Nephron (organoid): ENCODE measurements at regions not wholly inside any gene's neighbourhood (a gene's known extent, or its start where the extent isn't known, plus 50 kb on each side); places are given as distances from the start of the nearest gene placed in this dataset.

Source experiments
- H3K27ac Mint-ChIP-seq, 3 experiments: 2 replicates each; pipeline ENCODE4 v1.8.0; 2020; ENCODE audit warnings: mixed read lengths in 3 of 3, mild to moderate bottlenecking in 2 of 3, moderate library complexity in 1 of 3
- H3K27me3 Mint-ChIP-seq: 2 replicates; pipeline ENCODE4 v1.8.0; 2021; ENCODE audit warnings: low read depth, mild to moderate bottlenecking, moderate library complexity, mixed read lengths
- H3K36me3 Mint-ChIP-seq: 2 replicates; pipeline ENCODE4 v1.8.0; 2020; ENCODE audit warnings: low read depth, mixed read lengths
- H3K4me1 Mint-ChIP-seq: 2 replicates; pipeline ENCODE4 v1.8.0; 2020; ENCODE audit warnings: mixed read lengths
- H3K4me3 Mint-ChIP-seq, 3 experiments: 2 replicates each; pipeline ENCODE4 v1.8.0; 2020; ENCODE audit warnings: mild to moderate bottlenecking in 3 of 3, mixed read lengths in 3 of 3, moderate library complexity in 2 of 3
- H3K9me3 Mint-ChIP-seq: 2 replicates; pipeline ENCODE4 v1.8.0; 2020; ENCODE audit warnings: mixed read lengths
- TF ChIP-seq, protein P1 (sequence below), 3 experiments: fragments of 200-600 bp; sonication (generic); IDR thresholded peaks; one replicate each; pipeline ENCODE4 v1.5.0; 2021; ENCODE audit warnings: antibody characterized with exemption in 3 of 3; ENCODE audit not compliant: unreplicated experiment in 3 of 3

DNA sequence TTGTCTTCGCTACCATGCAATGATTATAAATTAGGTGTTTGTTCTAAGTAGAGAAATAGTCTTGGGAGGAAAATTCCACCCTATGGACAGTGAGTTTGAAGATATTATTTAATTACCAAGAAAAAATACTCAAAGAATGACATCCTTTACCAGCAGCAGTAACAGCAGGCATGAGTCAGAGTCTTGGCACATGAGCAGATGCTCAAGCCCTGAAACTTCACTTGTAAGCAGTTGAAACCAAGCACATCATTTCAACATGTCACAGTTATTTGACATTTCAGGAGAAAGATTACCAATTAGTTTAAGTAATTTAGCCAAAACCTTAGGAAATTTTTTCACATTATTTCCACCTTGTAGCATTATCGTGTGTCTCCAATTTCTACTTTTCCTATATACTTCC lies 99.2 kb downstream of the C12orf50 start:
- Mint-ChIP-seq H3K9me3 (peaks cover 5% of the 10 kb centered on the region), H3K4me1 (peaks cover 21% of the 10 kb centered on the region), H3K27ac (no peak overlapping the region), H3K36me3 (no peaks in the 10 kb centered on the region), H3K27me3 (no peaks in the 10 kb centered on the region), H3K4me3 (no peak overlapping the region)
- TF ChIP-seq, protein P1, sequence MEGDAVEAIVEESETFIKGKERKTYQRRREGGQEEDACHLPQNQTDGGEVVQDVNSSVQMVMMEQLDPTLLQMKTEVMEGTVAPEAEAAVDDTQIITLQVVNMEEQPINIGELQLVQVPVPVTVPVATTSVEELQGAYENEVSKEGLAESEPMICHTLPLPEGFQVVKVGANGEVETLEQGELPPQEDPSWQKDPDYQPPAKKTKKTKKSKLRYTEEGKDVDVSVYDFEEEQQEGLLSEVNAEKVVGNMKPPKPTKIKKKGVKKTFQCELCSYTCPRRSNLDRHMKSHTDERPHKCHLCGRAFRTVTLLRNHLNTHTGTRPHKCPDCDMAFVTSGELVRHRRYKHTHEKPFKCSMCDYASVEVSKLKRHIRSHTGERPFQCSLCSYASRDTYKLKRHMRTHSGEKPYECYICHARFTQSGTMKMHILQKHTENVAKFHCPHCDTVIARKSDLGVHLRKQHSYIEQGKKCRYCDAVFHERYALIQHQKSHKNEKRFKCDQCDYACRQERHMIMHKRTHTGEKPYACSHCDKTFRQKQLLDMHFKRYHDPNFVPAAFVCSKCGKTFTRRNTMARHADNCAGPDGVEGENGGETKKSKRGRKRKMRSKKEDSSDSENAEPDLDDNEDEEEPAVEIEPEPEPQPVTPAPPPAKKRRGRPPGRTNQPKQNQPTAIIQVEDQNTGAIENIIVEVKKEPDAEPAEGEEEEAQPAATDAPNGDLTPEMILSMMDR (IDR thresholded peaks at IDR 0.05; ENCODE audit: unreplicated experiment in 3 of 3), result no peak

DNA sequence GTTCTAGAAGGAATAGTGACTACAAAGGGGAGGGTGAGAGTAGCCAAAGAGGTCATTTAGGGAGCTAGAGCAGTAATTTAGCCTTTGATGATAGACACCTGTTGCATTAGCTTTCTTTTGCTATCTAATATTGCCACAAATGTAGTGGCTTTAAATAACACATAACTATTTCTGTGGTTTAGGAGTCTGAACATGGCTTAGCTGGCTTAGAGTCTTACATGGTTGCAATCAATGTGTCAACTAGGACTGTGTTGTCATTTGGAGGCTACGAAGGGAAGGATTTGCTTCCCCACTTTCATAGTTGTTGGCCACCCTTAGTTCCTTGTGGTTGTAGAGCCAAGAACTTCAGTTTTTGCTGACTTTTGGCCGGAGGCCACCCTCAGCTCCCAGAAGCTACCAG lies 99.9 kb downstream of the C12orf50 start:
- Mint-ChIP-seq H3K9me3 (no peaks in the 10 kb centered on the region), H3K4me1 (peaks cover 28% of the 10 kb centered on the region), H3K27ac (no peak overlapping the region), H3K4me3 (no peak overlapping the region), H3K36me3 (no peaks in the 10 kb centered on the region), H3K27me3 (no peaks in the 10 kb centered on the region)
- TF ChIP-seq, protein P1 (IDR thresholded peaks at IDR 0.05; ENCODE audit: unreplicated experiment in 3 of 3), result no peak

DNA sequence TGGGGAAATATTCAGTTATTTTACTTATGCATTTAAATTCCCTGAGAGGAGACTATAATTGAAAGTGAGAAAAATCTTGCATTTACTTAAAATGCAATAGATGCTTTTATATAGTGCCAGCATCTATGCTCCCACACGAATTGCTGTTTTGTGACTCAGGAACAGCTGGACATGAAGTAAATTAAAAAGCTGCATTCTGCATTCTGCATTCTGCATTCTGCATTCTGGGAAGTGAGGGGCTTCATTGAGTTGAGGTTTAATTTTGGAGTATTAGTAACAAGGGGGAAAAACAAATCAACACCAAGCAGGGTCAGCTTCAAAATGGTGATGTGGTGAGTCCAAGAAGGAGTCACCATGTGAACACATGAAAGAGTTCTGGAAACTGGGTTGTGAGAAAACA lies 101.2 kb downstream of the C12orf50 start:
- H3K36me3 Mint-ChIP-seq, result no peaks in the 10 kb centered on the region
- H3K4me3 Mint-ChIP-seq, result no peak overlapping the region
- TF ChIP-seq, protein P1 (IDR thresholded peaks at IDR 0.05; ENCODE audit: unreplicated experiment in 3 of 3), result no peak
- peaks cover 37% of the 10 kb centered on the region for H3K4me1 Mint-ChIP-seq
- H3K27ac Mint-ChIP-seq, result no peak overlapping the region
- no peaks in the 10 kb centered on the region for H3K27me3 Mint-ChIP-seq
- H3K9me3 Mint-ChIP-seq, result no peaks in the 10 kb centered on the region

DNA sequence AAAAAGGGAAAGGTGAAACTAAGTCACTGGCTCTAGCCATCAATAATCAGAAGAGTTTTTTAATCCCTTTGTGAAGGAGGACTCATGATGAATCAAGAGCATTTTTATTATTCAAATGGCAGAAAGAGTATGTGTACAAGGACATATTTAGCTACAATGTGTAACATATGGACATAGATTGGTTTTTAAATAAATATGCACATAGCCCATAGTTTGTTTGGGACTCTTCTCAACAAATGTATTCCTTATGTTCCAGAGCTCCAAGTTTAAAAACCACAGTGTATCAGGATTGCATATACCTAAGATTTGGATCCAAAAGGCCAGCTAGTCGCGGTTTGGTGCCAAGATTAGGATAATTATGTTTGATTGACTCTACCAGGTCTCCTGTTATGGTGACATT lies 104.2 kb downstream of the C12orf50 start:
- Mint-ChIP-seq H3K4me3 (no peak overlapping the region), H3K27ac (peak overlapping the region in 1 of 3 experiments; percentile 6)

DNA sequence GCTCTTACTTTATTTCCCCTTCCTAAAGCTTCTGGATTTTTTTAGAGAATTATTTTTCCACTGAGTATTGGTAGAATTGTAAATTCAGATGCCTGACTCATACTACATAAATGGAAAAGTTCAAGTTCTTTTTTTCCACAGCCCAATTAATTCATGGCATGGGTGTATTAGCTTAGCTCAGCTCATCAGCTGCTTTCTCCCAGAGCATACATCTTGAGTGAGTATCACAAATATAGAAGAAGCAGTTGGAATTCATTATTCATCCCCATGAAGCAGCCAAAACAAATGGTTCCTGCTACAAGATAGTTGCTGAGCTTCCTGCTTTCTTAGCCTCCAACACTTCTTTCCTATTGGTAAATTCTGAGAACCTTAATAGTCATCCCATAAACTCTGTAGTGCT lies 105.1 kb downstream of the C12orf50 start:
- H3K4me1 Mint-ChIP-seq, result peaks cover 39% of the 10 kb centered on the region
- H3K36me3 Mint-ChIP-seq, result no peaks in the 10 kb centered on the region

More for the DNA sequence above, 104.2 kb downstream of the C12orf50 start:
- peaks cover 48% of the 10 kb centered on the region for H3K4me1 Mint-ChIP-seq
- no peaks in the 10 kb centered on the region for H3K27me3 Mint-ChIP-seq
- TF ChIP-seq, protein P1 (IDR thresholded peaks at IDR 0.05; ENCODE audit: unreplicated experiment in 3 of 3), result no peak
- H3K36me3 Mint-ChIP-seq, result no peaks in the 10 kb centered on the region
- H3K9me3 Mint-ChIP-seq, result no peaks in the 10 kb centered on the region

DNA sequence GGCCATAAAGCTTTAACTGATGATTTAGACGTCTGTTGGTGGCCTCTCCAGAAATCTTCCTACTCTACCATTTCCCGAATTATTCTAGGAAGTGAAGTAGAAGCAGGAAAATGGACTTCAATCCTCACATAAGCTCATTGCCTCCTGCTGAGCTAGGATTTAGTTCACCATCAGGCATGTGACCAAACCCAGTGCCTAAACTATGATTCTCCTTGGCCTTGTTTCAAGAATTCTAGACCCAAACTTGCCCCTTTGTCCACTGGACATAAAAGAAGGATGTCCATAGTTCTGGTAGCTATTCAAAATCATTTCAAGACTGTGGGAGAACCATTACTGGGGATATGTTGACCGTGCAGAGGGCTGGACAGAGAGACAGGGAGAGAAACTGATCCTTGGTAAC lies 105.8 kb downstream of the C12orf50 start:
- Mint-ChIP-seq H3K9me3 (no peaks in the 10 kb centered on the region), H3K27me3 (no peaks in the 10 kb centered on the region), H3K36me3 (no peaks in the 10 kb centered on the region), H3K27ac (peak overlapping the region in 1 of 3 experiments; percentile 66), H3K4me3 (no peak overlapping the region), H3K4me1 (peaks cover 33% of the 10 kb centered on the region)
- TF ChIP-seq, protein P1 (IDR thresholded peaks at IDR 0.05; ENCODE audit: unreplicated experiment in 3 of 3), result no peak

More for the DNA sequence above, 105.1 kb downstream of the C12orf50 start:
- TF ChIP-seq, protein P1 (IDR thresholded peaks at IDR 0.05; ENCODE audit: unreplicated experiment in 3 of 3), result no peak
- H3K27ac Mint-ChIP-seq, result no peak overlapping the region
- H3K27me3 Mint-ChIP-seq, result no peaks in the 10 kb centered on the region
- no peaks in the 10 kb centered on the region for H3K9me3 Mint-ChIP-seq
- no peak overlapping the region for H3K4me3 Mint-ChIP-seq
